HG03135 (cell line): ENCODE measurements at regions not wholly inside any gene's neighbourhood (a gene's known extent, or its start where the extent isn't known, plus 50 kb on each side); places are given as distances from the start of the nearest gene placed in this dataset.

ENCODE experiments used
- ATAC-seq: cut with Tn5 transposase; IDR thresholded peaks from one replicate; pipeline ENCODE4 v1.9.1; 2021; ENCODE audit warnings: mild to moderate bottlenecking, moderate library complexity; ENCODE audit not compliant: unreplicated experiment

DNA sequence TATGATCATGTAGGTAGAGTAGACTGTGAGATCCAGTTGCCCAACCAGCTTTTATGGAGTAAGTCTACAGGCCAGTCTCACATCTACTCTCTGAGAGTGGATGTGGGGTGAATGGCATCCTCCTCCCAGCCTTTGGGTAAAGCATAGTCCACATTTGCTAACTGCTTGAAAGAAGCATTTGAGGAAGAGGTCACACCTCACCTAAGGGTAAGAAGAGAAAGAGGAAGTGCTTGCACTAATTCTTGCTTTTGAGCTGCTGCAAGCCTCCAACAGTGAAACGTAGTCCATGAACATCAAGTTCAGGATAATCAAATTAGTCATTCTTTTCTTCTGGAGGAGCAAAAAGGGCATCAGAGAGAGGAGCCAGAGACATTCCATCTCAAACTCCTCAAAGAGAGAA lies 93.9 kb upstream of the AGR3 start:
- ATAC-seq = no peak

DNA sequence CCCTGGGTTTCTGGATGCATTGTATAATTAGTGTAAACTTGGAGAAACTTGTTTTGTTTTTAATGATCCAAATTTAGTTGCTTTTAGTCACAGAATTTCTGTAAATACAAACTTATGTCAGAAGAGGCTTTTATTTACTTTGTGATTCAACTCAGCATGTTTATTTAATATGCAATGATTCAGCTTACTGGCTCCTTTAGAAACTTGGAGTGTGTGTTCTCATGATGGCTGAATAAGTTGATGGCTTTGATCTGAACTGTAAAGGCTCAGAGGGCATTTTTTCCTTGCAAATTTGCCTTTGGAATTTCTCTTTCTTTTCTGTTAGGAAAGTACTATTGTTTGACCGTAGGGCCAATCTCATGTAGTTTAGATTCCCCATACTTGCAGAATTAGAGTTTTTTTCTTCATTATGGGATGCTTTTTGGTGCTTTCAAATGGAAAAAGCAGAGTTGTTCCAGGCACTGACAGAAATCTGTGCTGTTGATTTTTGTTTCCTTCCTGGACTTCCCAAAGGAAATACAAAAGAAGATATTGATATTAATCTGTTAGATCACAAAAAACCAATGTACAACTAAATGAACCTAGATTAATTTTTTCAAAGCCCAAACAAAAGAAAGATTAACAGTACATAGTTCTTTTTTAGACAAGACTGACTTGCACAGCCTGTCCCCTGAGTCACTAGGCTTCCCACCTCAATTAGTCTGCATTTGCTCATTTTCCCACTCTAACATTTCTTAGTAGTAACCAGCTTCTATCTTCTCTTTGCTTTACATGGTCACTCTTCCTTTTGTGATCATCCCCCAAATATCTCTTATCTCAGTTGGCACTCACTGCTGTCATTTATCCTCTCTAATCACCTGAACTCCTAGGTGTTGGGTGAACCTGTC lies 96.8 kb upstream of the AGR3 start:
- ATAC-seq = no peak

DNA sequence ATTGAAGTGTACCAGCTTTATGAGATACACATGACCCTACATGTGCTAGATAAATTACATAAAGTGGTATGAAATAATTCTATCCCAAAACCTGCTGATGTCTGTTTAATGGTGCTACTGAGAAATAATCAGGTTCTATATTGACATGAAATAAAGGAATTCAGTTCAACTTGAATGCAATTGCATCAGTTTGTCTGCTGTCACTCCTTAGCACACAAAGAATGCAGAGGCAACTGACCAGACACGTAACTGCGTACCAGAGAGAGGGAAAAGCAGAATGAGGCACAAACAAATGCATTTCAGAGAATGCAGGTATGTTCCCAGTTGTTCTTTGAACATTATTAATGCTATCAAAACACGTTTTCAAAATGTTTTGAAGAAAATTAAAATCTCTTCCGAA lies 98.8 kb upstream of the AGR3 start:
- ATAC-seq = no peak

GRCh38 chr7:16982640-16983350 lies 101.0 kb upstream of the AGR3 start:
- ATAC-seq = no peak

DNA sequence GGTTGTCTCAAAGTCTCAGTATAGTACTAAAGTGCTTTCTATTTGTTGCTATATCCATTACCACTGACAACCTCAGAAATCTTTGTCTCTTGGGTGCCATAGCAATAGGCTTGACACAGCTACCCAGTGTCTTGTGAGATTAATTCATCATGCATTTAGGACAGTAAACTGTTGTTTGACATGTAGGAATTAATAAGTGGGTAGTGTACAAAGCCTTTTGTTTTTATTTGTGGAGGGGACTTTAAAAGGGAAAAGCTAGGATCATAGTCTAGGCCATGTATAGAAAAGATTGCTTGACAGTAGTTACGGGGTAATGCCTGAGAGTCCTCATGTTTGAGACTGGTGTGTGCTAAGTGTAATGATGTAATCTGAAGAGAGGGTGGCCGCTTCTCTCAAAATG lies 102.6 kb upstream of the AGR3 start:
- no peak for ATAC-seq

DNA sequence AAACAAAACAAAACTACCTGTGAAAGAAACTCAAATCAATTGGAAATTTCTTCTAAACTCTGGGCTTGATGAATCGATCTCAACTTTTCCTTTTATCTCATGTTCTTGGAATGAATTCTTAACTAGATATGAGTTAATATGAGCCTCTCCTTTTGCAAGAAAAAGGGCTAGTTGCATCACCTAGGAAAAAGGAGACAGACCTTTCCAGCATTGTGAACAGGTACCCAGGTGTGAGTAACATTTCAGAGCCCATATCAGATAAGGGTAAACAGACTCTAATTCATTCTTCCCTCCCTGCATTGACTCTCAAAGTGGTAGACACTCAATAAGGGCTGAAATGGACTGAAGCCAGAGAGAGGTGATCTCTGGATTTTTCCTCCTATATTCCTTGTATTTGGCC lies 103.8 kb upstream of the AGR3 start:
- no peak for ATAC-seq

GRCh38 chr7:16986755-16987154 lies 105.0 kb upstream of the AGR3 start:
- no peak for ATAC-seq

GRCh38 chr7:16989811-16990413 lies 108.1 kb upstream of the AGR3 start:
- ATAC-seq = no peak

DNA sequence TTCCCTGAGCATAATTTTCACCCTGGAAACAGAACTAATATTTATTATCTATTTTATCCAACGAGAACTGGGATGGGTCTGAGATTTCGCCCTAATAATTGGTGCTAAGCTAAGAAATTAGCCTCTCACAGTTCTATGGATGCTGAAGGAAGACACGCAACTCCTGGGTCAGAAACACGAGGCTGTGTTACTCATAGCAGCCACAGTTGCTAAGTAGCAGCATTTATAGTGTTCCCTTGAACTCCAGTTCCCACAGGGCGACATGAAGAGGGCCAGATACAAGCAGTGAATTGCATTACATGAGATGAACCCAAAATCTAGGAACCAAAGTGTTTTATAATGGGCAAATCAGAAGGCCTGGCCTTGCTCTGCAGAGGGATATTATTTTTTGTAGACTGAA lies 109.8 kb upstream of the AGR3 start:
- ATAC-seq = no peak

- no peak for ATAC-seq
Observed at GRCh38 chr7:16993543-16993942, 111.8 kb upstream of the AGR3 start.

- ATAC-seq = no peak
Observed at GRCh38 chr7:16998481-16999051, 116.8 kb upstream of the AGR3 start.

- no peak for ATAC-seq
Observed at GRCh38 chr7:16999541-17000267, 117.9 kb upstream of the AGR3 start.

DNA sequence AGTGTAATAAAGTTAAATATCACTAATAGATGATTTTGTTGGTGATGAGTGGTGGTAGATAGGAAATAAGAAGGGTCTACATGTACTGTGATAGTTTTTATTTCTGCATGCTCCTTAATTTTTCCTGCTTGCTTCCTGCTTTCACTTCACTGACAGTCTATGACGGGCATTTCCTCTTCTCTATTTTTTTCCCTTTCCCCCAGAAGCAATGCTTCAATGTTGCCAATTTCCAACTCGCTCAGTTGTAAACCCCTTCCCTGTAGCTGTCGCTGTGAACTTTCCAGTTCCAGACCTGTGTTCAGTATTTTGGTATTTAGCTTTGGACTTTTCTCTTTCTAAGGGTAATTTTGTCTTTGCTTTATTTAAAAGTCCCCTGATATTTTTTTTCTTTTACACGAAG lies 123.5 kb upstream of the AGR3 start:
- ATAC-seq = no peak

DNA sequence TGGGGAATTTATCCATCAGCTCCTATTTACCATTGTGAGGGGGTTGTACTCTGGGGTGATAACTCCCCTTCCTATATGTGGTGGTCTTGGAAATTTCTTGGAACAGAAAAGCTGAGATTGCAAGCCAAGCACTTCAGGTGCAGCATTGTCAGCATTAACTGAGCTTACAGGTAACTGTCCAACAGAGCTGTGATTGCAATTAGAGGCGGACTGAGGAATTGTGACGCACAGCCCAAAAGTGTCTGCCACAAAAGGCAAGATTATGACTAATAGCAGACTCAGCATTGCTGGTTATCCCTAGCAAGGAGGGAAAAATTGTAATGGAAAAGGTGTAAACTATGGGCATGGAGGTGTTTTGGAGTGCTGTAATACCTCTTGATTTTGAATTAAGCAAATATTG lies 126.1 kb upstream of the AGR3 start:
- no peak for ATAC-seq

- no peak for ATAC-seq
Observed at GRCh38 chr7:17009007-17009719, 127.4 kb upstream of the AGR3 start.

DNA sequence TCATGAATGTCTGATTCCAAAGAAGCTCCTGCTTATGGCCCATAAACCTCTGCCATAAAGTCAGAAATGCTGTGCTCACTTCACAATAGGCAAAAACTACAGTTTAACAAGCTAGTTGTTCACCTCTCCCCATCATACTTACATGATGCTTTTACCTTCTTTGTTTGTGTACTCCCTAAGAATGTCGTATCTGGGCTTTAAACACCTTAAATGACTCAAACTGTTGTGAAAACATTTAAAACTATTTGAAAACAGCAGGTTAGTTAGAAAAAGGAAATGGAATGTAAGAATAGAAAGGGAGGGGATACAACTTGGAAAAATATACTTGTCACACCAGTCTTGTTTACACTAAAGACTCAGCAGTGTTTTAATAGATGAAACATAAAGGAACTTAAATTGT lies 128.2 kb upstream of the AGR3 start:
- ATAC-seq = no peak

GRCh38 chr7:17010637-17011300 lies 129.0 kb upstream of the AGR3 start:
- no peak for ATAC-seq

DNA sequence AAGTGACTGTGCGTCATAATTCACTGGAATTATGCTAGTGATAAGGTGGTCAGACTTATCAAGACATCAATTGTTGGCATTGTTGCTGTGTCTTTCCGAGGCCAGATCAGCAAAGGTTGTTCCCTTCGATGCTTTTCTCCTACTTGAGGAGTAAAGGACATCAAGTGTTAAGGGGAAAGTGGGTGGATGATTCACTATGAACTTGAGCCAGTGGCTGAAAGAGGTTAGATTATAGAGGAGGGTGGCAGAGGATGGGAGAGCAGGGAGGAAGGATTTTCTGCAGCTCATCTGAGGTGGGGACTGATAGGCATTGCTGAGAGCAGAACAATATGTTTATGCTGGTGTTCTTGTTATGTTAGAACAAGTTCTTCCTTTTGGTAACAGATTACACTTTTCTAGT lies 131.4 kb upstream of the AGR3 start:
- ATAC-seq = no peak

DNA sequence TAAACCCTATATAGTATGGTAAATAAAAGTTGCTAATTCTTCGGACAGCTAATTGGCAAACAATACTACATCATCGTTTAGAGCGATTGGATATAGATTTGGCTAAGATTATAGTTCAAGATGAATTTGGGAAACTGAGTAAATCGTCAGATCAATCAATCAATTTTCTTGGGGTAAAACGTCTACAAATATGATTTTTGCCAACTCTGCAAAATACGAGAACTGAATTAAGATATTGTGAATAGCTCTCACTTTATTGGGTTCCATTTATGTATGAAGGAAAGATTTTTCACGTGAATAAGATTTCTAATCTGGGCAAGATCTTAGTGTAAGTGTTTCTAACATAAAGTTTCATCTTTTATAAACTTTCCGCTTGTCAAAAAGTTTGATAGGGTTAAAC lies 132.9 kb upstream of the AGR3 start:
- no peak for ATAC-seq

DNA sequence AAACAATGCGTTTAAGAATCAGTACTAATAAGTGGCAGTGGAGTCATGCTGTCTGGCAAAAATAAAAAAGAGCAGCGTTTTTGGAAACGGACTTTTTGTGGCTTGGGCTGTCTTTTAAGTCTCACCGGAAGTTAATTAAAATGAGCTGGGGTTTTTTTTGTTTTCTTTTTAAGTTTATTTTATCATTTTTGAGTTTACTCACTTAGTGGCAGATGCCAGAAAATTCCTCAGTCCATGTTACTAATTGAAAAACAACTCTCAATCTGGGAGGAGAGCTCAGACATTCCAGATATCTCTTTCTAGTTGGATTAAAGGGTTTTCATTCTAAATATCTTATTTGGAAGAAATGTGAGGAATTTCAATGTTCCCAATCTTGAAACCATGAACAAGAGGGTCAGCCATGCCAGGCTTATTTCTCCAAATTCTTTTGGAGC lies 133.8 kb upstream of the AGR3 start:
- no peak for ATAC-seq
